Keratinocyte (primary cell): ENCODE measurements at regions not wholly inside any gene's neighbourhood (a gene's known extent, or its start where the extent isn't known, plus 50 kb on each side); places are given as distances from the start of the nearest gene placed in this dataset.

Experiments used
- DNase-seq: peaks from one replicate; pipeline ENCODE4 v3.0.0-alpha.2; 2011; ENCODE audit warnings: low read depth, missing footprints, low spot score
- FAIRE-seq: peaks from 2 replicates; lab custom pipeline; 2011; peaks lifted over from hg19 to GRCh38; lab: Jason Lieb, UNC
- H2AFZ ChIP-seq: 2 replicates; pipeline ENCODE4 v1.6.0; 2012; ENCODE audit warnings: low read length, control low read depth, inconsistent platforms; ENCODE audit not compliant: control insufficient read depth
- H3K27ac ChIP-seq: 2 replicates; pipeline ENCODE4 v1.5.1; 2011; ENCODE audit warnings: low read length; ENCODE audit not compliant: control insufficient read depth, insufficient read depth
- H3K27me3 ChIP-seq: 3 replicates; pipeline ENCODE4 v1.6.0; 2011; ENCODE audit warnings: low read length; ENCODE audit not compliant: control insufficient read depth, insufficient read depth; ENCODE audit errors: extremely low read depth
- H3K36me3 ChIP-seq, 2 experiments: 2 replicates in 1 of 2; 3 replicates in 1 of 2; pipeline ENCODE4 v1.5.1; 2011; ENCODE audit warnings: low read length in 2 of 2, mild to moderate bottlenecking in 1 of 2; ENCODE audit not compliant: control insufficient read depth in 2 of 2, insufficient read depth in 2 of 2; ENCODE audit errors: extremely low read depth in 1 of 2
- H3K4me1 ChIP-seq: 3 replicates; pipeline ENCODE4 v1.5.1; 2011; ENCODE audit warnings: low read length; ENCODE audit not compliant: control insufficient read depth, insufficient read depth; ENCODE audit errors: extremely low read depth
- H3K4me2 ChIP-seq: 3 replicates; pipeline ENCODE4 v1.6.0; 2011; ENCODE audit warnings: low read depth, low read length; ENCODE audit not compliant: control insufficient read depth, insufficient read depth; ENCODE audit errors: extremely low read depth
- H3K4me3 ChIP-seq, 3 experiments: fragments of 200-600 bp in 1 of 3; sonication (generic) in 1 of 3; 2 replicates in 2 of 3; 3 replicates in 1 of 3; pipeline ENCODE4 v1.5.1; 2011 to 2016; ENCODE audit warnings: low read length in 3 of 3, mild to moderate bottlenecking in 3 of 3, control low read depth in 2 of 3, inconsistent platforms in 1 of 3, low read depth in 1 of 3, mixed read lengths in 1 of 3, mixed run types in 1 of 3, moderate library complexity in 1 of 3; ENCODE audit not compliant: control insufficient read depth in 2 of 3, insufficient read depth in 2 of 3; ENCODE audit errors: extremely low read depth in 1 of 3
- H3K79me2 ChIP-seq: 2 replicates; pipeline ENCODE4 v1.6.0; 2012; ENCODE audit warnings: low read length; ENCODE audit not compliant: control insufficient read depth, insufficient read depth
- H3K9ac ChIP-seq: 3 replicates; pipeline ENCODE4 v1.6.0; 2011; ENCODE audit warnings: low read length; ENCODE audit not compliant: control insufficient read depth, insufficient read depth; ENCODE audit errors: extremely low read depth
- H3K9me1 ChIP-seq: 3 replicates; pipeline ENCODE4 v1.6.0; 2011; ENCODE audit warnings: low read length; ENCODE audit not compliant: control insufficient read depth, insufficient read depth; ENCODE audit errors: extremely low read depth
- H3K9me3 ChIP-seq: 2 replicates; pipeline ENCODE4 v1.5.1; 2012; ENCODE audit warnings: low read depth, low read length; ENCODE audit not compliant: control insufficient read depth
- H4K20me1 ChIP-seq: 3 replicates; pipeline ENCODE4 v1.6.0; 2011; ENCODE audit warnings: low read length; ENCODE audit not compliant: control insufficient read depth, insufficient read depth; ENCODE audit errors: extremely low read depth
- CTCF ChIP-seq, 3 experiments: IDR thresholded peaks in 1 of 3; conservative IDR thresholded peaks in 1 of 3; optimal IDR thresholded peaks in 1 of 3; 2 replicates in 2 of 3; 3 replicates in 1 of 3; pipeline versions ENCODE3 to v1.5.1; 2011; ENCODE audit warnings: low read length in 3 of 3, mild to moderate bottlenecking in 3 of 3, moderate library complexity in 2 of 3, control low read depth in 1 of 3, inconsistent platforms in 1 of 3; ENCODE audit not compliant: insufficient read depth in 2 of 3; ENCODE audit errors: extremely low read depth in 1 of 3
- EZH2 ChIP-seq: IDR thresholded peaks from one replicate; pipeline ENCODE4 v1.6.1; 2012; ENCODE audit warnings: inconsistent platforms, mild to moderate bottlenecking, low read length, moderate library complexity
- dilution Hi-C: fragments of 300-500 bp; cut with MboI; formaldehyde crosslinking; loops from one replicate; pipeline ENCODE4 v1.7.0; 2020; ENCODE audit warnings: low sequenced_read_pairs; ENCODE audit not compliant: extremely low pct_ligation_motif_present

GRCh38 chr15:94033683-94034020 lies 197.7 kb upstream of the MCTP2 start:
- FAIRE-seq (no peak), DNase-seq (no peak)
- H4K20me1 ChIP-seq: no peaks in the 10 kb centered on the region
- H3K27me3 ChIP-seq: no peaks in the 10 kb centered on the region
- H3K79me2 ChIP-seq: no peaks in the 10 kb centered on the region
- H3K9me1 ChIP-seq: no peaks in the 10 kb centered on the region
- H2AFZ ChIP-seq: no peak overlapping the region
- no peak overlapping the region for H3K27ac ChIP-seq
- no peak overlapping the region for H3K4me2 ChIP-seq
- dilution Hi-C loops: no loop called here
- no peaks in the 10 kb centered on the region for H3K36me3 ChIP-seq
- H3K9me3 ChIP-seq: no peaks in the 10 kb centered on the region
- TF ChIP-seq EZH2: no peak
- TF ChIP-seq CTCF (optimal IDR thresholded peaks at IDR 0.05 in 1 of 3, IDR thresholded peaks at IDR 0.05 in 1 of 3, conservative IDR thresholded peaks at IDR 0.05 in 1 of 3; ENCODE audit: extremely low read depth in 1 of 3, insufficient read depth in 2 of 3, low read length in 3 of 3): no peak
- H3K4me3 ChIP-seq: no peak overlapping the region
- no peak overlapping the region for H3K9ac ChIP-seq
- H3K4me1 ChIP-seq: no peaks in the 10 kb centered on the region

GRCh38 chr15:94033014-94033682 lies 198.2 kb upstream of the MCTP2 start:
- no peaks in the 10 kb centered on the region for H3K9me3 ChIP-seq
- TF ChIP-seq CTCF (optimal IDR thresholded peaks at IDR 0.05 in 1 of 3, IDR thresholded peaks at IDR 0.05 in 1 of 3, conservative IDR thresholded peaks at IDR 0.05 in 1 of 3; ENCODE audit: extremely low read depth in 1 of 3, insufficient read depth in 2 of 3, low read length in 3 of 3) (no peak), EZH2 (no peak)
- no peaks in the 10 kb centered on the region for H3K27me3 ChIP-seq
- dilution Hi-C loops: no loop called here
- no peak overlapping the region for H2AFZ ChIP-seq
- no peak overlapping the region for H3K9ac ChIP-seq
- no peak overlapping the region for H3K4me3 ChIP-seq
- H3K4me2 ChIP-seq: no peak overlapping the region
- H3K4me1 ChIP-seq: no peaks in the 10 kb centered on the region
- no peaks in the 10 kb centered on the region for H3K79me2 ChIP-seq
- DNase-seq (no peak), FAIRE-seq (no peak)
- H3K27ac ChIP-seq: no peak overlapping the region
- no peaks in the 10 kb centered on the region for H3K9me1 ChIP-seq
- H3K36me3 ChIP-seq: no peaks in the 10 kb centered on the region
- H4K20me1 ChIP-seq: no peaks in the 10 kb centered on the region
